Pulmonary artery endothelial cell (primary cell): ENCODE measurements at regions not wholly inside any gene's neighbourhood (a gene's known extent, or its start where the extent isn't known, plus 50 kb on each side); places are given as distances from the start of the nearest gene placed in this dataset.

Experiments used
- DNase-seq: peaks from one replicate; pipeline ENCODE4 v3.0.0-alpha.2; 2011; ENCODE audit warnings: low read depth, low spot score

GRCh38 chr15:77798151-77798835 lies 165.6 kb upstream of the LINGO1 start:
- DNase-seq, result no peak

GRCh38 chr15:77797270-77797669 lies 164.6 kb upstream of the LINGO1 start:
- DNase-seq, result no peak

GRCh38 chr15:77796046-77796729 lies 163.5 kb upstream of the LINGO1 start:
- no peak for DNase-seq

GRCh38 chr15:77795446-77795845 lies 162.7 kb upstream of the LINGO1 start:
- DNase-seq, result no peak

- no peak for DNase-seq
These were observed 159.2 kb upstream of the LINGO1 start for GRCh38 chr15:77791941-77792340.

- no peak for DNase-seq
These were observed 157.8 kb upstream of the LINGO1 start for GRCh38 chr15:77790481-77790880.

GRCh38 chr15:77786956-77787355 lies 154.2 kb upstream of the LINGO1 start:
- no peak for DNase-seq

GRCh38 chr15:77786181-77786890 lies 153.6 kb upstream of the LINGO1 start:
- no peak for DNase-seq

- no peak for DNase-seq
These were observed 151.9 kb upstream of the LINGO1 start for GRCh38 chr15:77784361-77785292.

GRCh38 chr15:77783636-77784035 lies 150.9 kb upstream of the LINGO1 start:
- no peak for DNase-seq

GRCh38 chr15:77782691-77783090 lies 150.0 kb upstream of the LINGO1 start:
- no peak for DNase-seq

- DNase-seq, result no peak
These were observed 149.2 kb upstream of the LINGO1 start for GRCh38 chr15:77781946-77782240.

GRCh38 chr15:77781151-77781945 lies 148.6 kb upstream of the LINGO1 start:
- DNase-seq, result no peak

- DNase-seq, result no peak
These were observed 146.1 kb upstream of the LINGO1 start for GRCh38 chr15:77778802-77779201.

- DNase-seq, result no peak
These were observed 143.1 kb upstream of the LINGO1 start for GRCh38 chr15:77775837-77776236.

GRCh38 chr15:77775373-77775772 lies 142.7 kb upstream of the LINGO1 start:
- DNase-seq, result no peak

GRCh38 chr15:77774350-77774749 lies 141.6 kb upstream of the LINGO1 start:
- no peak for DNase-seq

- DNase-seq, result no peak
These were observed 141.2 kb upstream of the LINGO1 start for GRCh38 chr15:77773903-77774302.

GRCh38 chr15:77772641-77773402 lies 140.1 kb upstream of the LINGO1 start:
- no peak for DNase-seq

GRCh38 chr15:77771616-77772015 lies 138.9 kb upstream of the LINGO1 start:
- DNase-seq, result no peak
